OCI-LY3 (cell line): ENCODE measurements at regions not wholly inside any gene's neighbourhood (a gene's known extent, or its start where the extent isn't known, plus 50 kb on each side); places are given as distances from the start of the nearest gene placed in this dataset.

Source experiments
- CTCF ChIP-seq: fragments of 200-600, 300-600 bp; sonication (generic); IDR thresholded peaks from 2 replicates; pipeline ENCODE4 v1.5.1; 2014; ENCODE audit warnings: antibody characterized with exemption, low read length, low read depth
- EZH2phosphoT487 ChIP-seq: fragments of 200-600 bp; shearing (Covaris generic); IDR thresholded peaks from 2 replicates; pipeline ENCODE4 v1.6.1; 2018; ENCODE audit warnings: antibody characterized with exemption, mixed run types, low read depth

GRCh38 chr14:28565345-28565744, 201.2 kb upstream of the FOXG1 start:
- TF ChIP-seq CTCF (no peak), EZH2phosphoT487 (no peak)
